Spleen (tissue), 11 donors: ENCODE measurements at regions not wholly inside any gene's neighbourhood (a gene's known extent, or its start where the extent isn't known, plus 50 kb on each side); places are given as distances from the start of the nearest gene placed in this dataset.

Experiments used
- DNase-seq: peaks from one replicate; pipeline ENCODE4 v3.0.0-alpha.2; 2020
- H3K27ac ChIP-seq, 8 donors: fragments of 200-600 bp; sonication (generic) in 7 of 8; 1 replicate in 4 of 8; 2 replicates in 4 of 8; pipeline versions ENCODE4 v1.5.0 to v1.8.0; 2016 to 2021; ENCODE audit warnings: inconsistent platforms in 4 of 8, mild to moderate bottlenecking in 4 of 8, moderate library complexity in 1 of 8
- H3K27me3 ChIP-seq, 7 donors: fragments of 200-600 bp; sonication (generic) in 6 of 7; replicated peaks in 1 of 7; 1 replicate in 4 of 7; 2 replicates in 3 of 7; pipeline versions ENCODE4 v1.5.0 to v1.8.0; 2016 to 2021; ENCODE audit warnings: inconsistent platforms in 3 of 7, mild to moderate bottlenecking in 1 of 7
- H3K36me3 ChIP-seq, 6 donors: fragments of 200-600 bp; sonication (generic) in 5 of 6; 1 replicate in 4 of 6; 2 replicates in 2 of 6; pipeline versions ENCODE4 v1.5.0 to v1.8.0; 2016 to 2021; ENCODE audit warnings: inconsistent platforms in 2 of 6
- H3K4me1 ChIP-seq, 6 donors: fragments of 200-600 bp; sonication (generic) in 5 of 6; 1 replicate in 3 of 6; 2 replicates in 3 of 6; pipeline versions ENCODE4 v1.5.0 to v1.8.0; 2016 to 2021; ENCODE audit warnings: inconsistent platforms in 3 of 6
- H3K4me3 ChIP-seq, 8 donors: fragments of 200-600 bp; sonication (generic) in 7 of 8; 1 replicate in 4 of 8; 2 replicates in 4 of 8; pipeline versions ENCODE4 v1.5.0 to v1.8.0; 2016 to 2021; ENCODE audit warnings: inconsistent platforms in 4 of 8, mild to moderate bottlenecking in 4 of 8, moderate library complexity in 2 of 8
- H3K9me3 ChIP-seq, 8 donors: fragments of 200-600 bp; sonication (generic) in 7 of 8; 1 replicate in 4 of 8; 2 replicates in 4 of 8; pipeline versions ENCODE4 v1.5.0 to v1.8.0; 2016 to 2021; ENCODE audit warnings: inconsistent platforms in 4 of 8
- CTCF ChIP-seq, 11 experiments: fragments of 200-600 bp in 7 of 11; fragments of 450-650 bp in 4 of 11; sonication (generic) in 4 of 11; IDR thresholded peaks in 8 of 11; conservative IDR thresholded peaks in 3 of 11; 1 replicate in 7 of 11; 2 replicates in 4 of 11; pipeline versions ENCODE4 v1.4.0 to v1.8.0; 2016 to 2021; ENCODE audit warnings: antibody characterized with exemption in 11 of 11, inconsistent platforms in 4 of 11, mild to moderate bottlenecking in 1 of 11
- POLR2A ChIP-seq, 3 donors: fragments of 450-650 bp; IDR thresholded peaks; one replicate each; pipeline ENCODE4 v1.5.1; 2017; ENCODE audit warnings: antibody characterized with exemption in 3 of 3, mild to moderate bottlenecking in 1 of 3
- POLR2AphosphoS5 ChIP-seq, 3 donors: sonication (generic); formaldehyde crosslinking; IDR thresholded peaks; one replicate each; pipeline ENCODE4 v1.5.1; 2017; ENCODE audit warnings: antibody characterized with exemption in 3 of 3
- WGBS, 5 donors: extraction: QIAGEN DNeasy Blood & Tissue Kit in 3 of 5; methylation state at CpG; one replicate each; pipeline versions ENCODE4 v1.1.5 to v1.1.7; 2013 to 2018; 5-methylcytosine and 5-hydroxymethylcytosine counted together
- intact Hi-C: fragments of 100-400 bp; cut with DNase I; formaldehyde crosslinking; loops from one replicate; pipeline ENCODE4 v1.15.0; 2023; ENCODE audit warnings: low total_unique reads
- donor health status: healthy with polysubstance abuse.
- donor health status: DM: no; HTN: no; CAD: no; lungs with moderate emphysema.
- donor health status: DM: no; HTN: no; CAD: no.
- donor health status: Bipolar disorder and iron deficiency.
- donor health status: healthy.
- donor health status: DM: no; HTN: no; CAD: no.
- donor health status: DM: yes; HTN: yes; CAD: no.

GRCh38 chr6:91480402-91480801 is 893.5 kb upstream of the MAP3K7 start:
- intact Hi-C loops: no loop called here
- DNase-seq: no peak
- Histone ChIP-seq H3K4me1 (peaks cover 0 to 16% (median 3%) of the 10 kb centered on the region in 6 donors), H3K27ac (no peak overlapping the region), H3K9me3 (no peaks in the 10 kb centered on the region), H3K4me3 (no peak overlapping the region), H3K36me3 (no peaks in the 10 kb centered on the region), H3K27me3 (no peaks in the 10 kb centered on the region)
- no peak for TF ChIP-seq POLR2A (IDR thresholded peaks at IDR 0.05)
- WGBS, 5 donors: 49 to 69% (median 52%) methylated on average over 1 of the region's 1 CpG

GRCh38 chr6:91477688-91478087 is 890.8 kb upstream of the MAP3K7 start:
- H3K9me3 ChIP-seq: no peaks in the 10 kb centered on the region
- no peaks in the 10 kb centered on the region for H3K27me3 ChIP-seq
- H3K4me1 ChIP-seq: peaks cover 0 to 15% (median under 1%) of the 10 kb centered on the region in 6 donors
- no peak for DNase-seq
- intact Hi-C loops: no loop called here
- WGBS, 5 donors: 89 to 97% (median 93%) methylated on average over 6 of the region's 6 CpGs
- H3K36me3 ChIP-seq: no peaks in the 10 kb centered on the region
- no peak overlapping the region for H3K27ac ChIP-seq
- H3K4me3 ChIP-seq: no peak overlapping the region
- no peak for TF ChIP-seq CTCF (IDR thresholded peaks at IDR 0.05 in 8 of 11, conservative IDR thresholded peaks at IDR 0.05 in 3 of 11)
- TF ChIP-seq POLR2AphosphoS5 (IDR thresholded peaks at IDR 0.05): no peak
- no peak for TF ChIP-seq POLR2A (IDR thresholded peaks at IDR 0.05)

- no peak for DNase-seq
- no peak overlapping the region for H3K4me3 ChIP-seq
- intact Hi-C loops: no loop called here
Measured at GRCh38 chr6:91476000-91476399, 889.1 kb upstream of the MAP3K7 start.

GRCh38 chr6:91465393-91465792 is 878.5 kb upstream of the MAP3K7 start:
- no peak for DNase-seq
- Histone ChIP-seq H3K27ac (no peak overlapping the region), H3K4me1 (no peaks in the 10 kb centered on the region), H3K36me3 (no peaks in the 10 kb centered on the region), H3K9me3 (peaks cover 0 to 8% (median 0%) of the 10 kb centered on the region in 8 donors), H3K27me3 (no peaks in the 10 kb centered on the region), H3K4me3 (no peak overlapping the region)
- intact Hi-C loops: no loop called here
- WGBS, 5 donors: 87 to 95% (median 91%) methylated on average over 3 of the region's 3 CpGs
- TF ChIP-seq CTCF (IDR thresholded peaks at IDR 0.05 in 8 of 11, conservative IDR thresholded peaks at IDR 0.05 in 3 of 11): no peak
- no peak for TF ChIP-seq POLR2A (IDR thresholded peaks at IDR 0.05)
- no peak for TF ChIP-seq POLR2AphosphoS5 (IDR thresholded peaks at IDR 0.05)

More at GRCh38 chr6:91476000-91476399, 889.1 kb upstream of the MAP3K7 start:
- Histone ChIP-seq H3K36me3 (no peaks in the 10 kb centered on the region), H3K27me3 (no peaks in the 10 kb centered on the region), H3K4me1 (peaks cover 0 to 7% (median 0%) of the 10 kb centered on the region in 6 donors), H3K9me3 (no peaks in the 10 kb centered on the region), H3K27ac (no peak overlapping the region)
- TF ChIP-seq CTCF (IDR thresholded peaks at IDR 0.05 in 8 of 11, conservative IDR thresholded peaks at IDR 0.05 in 3 of 11): no peak
- TF ChIP-seq POLR2A (IDR thresholded peaks at IDR 0.05): no peak
- no peak for TF ChIP-seq POLR2AphosphoS5 (IDR thresholded peaks at IDR 0.05)
- WGBS, 5 donors: 8 to 20% (median 11%) methylated on average over 2 of the region's 2 CpGs

GRCh38 chr6:91464718-91465117 is 877.8 kb upstream of the MAP3K7 start:
- peaks cover 0 to 8% (median 0%) of the 10 kb centered on the region in 8 donors for H3K9me3 ChIP-seq
- H3K4me3 ChIP-seq: no peak overlapping the region
- no peak for DNase-seq
- intact Hi-C loops: no loop called here
- no peaks in the 10 kb centered on the region for H3K36me3 ChIP-seq
- no peaks in the 10 kb centered on the region for H3K4me1 ChIP-seq
- H3K27ac ChIP-seq: no peak overlapping the region
- no peaks in the 10 kb centered on the region for H3K27me3 ChIP-seq
- no peak for TF ChIP-seq CTCF (IDR thresholded peaks at IDR 0.05 in 8 of 11, conservative IDR thresholded peaks at IDR 0.05 in 3 of 11)
